ENCODE measurements at regions not wholly inside any gene's neighbourhood (a gene's known extent, or its start where the extent isn't known, plus 50 kb on each side); places are given as distances from the start of the nearest gene placed in this dataset.

GRCh38 chr6:139679516-139680179, 305.2 kb upstream of the CITED2 start:
- Histone ChIP-seq H3K9me3 (no peaks in the 10 kb centered on the region), H3K27me3 (no peaks in the 10 kb centered on the region), H3K4me1 (no peaks in the 10 kb centered on the region), H3K4me3 (no peak overlapping the region), H3K27ac (no peak overlapping the region), H3K36me3 (no peaks in the 10 kb centered on the region)
- no peak for TF ChIP-seq CTCF (IDR thresholded peaks at IDR 0.05)
- DNase-seq (ENCODE audit: low spot score): no peak

- Histone ChIP-seq H3K27ac (no peak overlapping the region), H3K4me1 (no peaks in the 10 kb centered on the region), H3K27me3 (no peaks in the 10 kb centered on the region), H3K9me3 (no peaks in the 10 kb centered on the region), H3K36me3 (no peaks in the 10 kb centered on the region), H3K4me3 (no peak overlapping the region)
- no peak for DNase-seq (ENCODE audit: low spot score)
- TF ChIP-seq CTCF (IDR thresholded peaks at IDR 0.05): no peak
These were observed 302.3 kb upstream of the CITED2 start for GRCh38 chr6:139676718-139677117.

GRCh38 chr6:139666284-139666683, 291.8 kb upstream of the CITED2 start:
- Histone ChIP-seq H3K4me3 (no peak overlapping the region), H3K27ac (no peak overlapping the region), H3K9me3 (peaks cover 0 to 20% of the 10 kb centered on the region in 2 donors), H3K4me1 (no peaks in the 10 kb centered on the region), H3K36me3 (no peaks in the 10 kb centered on the region), H3K27me3 (no peaks in the 10 kb centered on the region)
- no peak for DNase-seq (ENCODE audit: low spot score)
- TF ChIP-seq CTCF (IDR thresholded peaks at IDR 0.05): no peak

- Histone ChIP-seq H3K4me1 (no peaks in the 10 kb centered on the region), H3K27me3 (no peaks in the 10 kb centered on the region), H3K4me3 (no peak overlapping the region), H3K9me3 (peaks cover 0 to 20% of the 10 kb centered on the region in 2 donors), H3K36me3 (no peaks in the 10 kb centered on the region), H3K27ac (no peak overlapping the region)
- DNase-seq (ENCODE audit: low spot score): no peak
- no peak for TF ChIP-seq CTCF (IDR thresholded peaks at IDR 0.05)
These were observed 289.5 kb upstream of the CITED2 start for GRCh38 chr6:139663996-139664395.

- no peak for DNase-seq (ENCODE audit: low spot score)
- H3K4me1 ChIP-seq: no peaks in the 10 kb centered on the region
- H3K4me3 ChIP-seq: no peak overlapping the region
- TF ChIP-seq CTCF (IDR thresholded peaks at IDR 0.05): no peak
- no peaks in the 10 kb centered on the region for H3K36me3 ChIP-seq
- no peaks in the 10 kb centered on the region for H3K27me3 ChIP-seq
- no peak overlapping the region for H3K27ac ChIP-seq
- peaks cover 0 to 9% of the 10 kb centered on the region in 2 donors for H3K9me3 ChIP-seq
These were observed 285.3 kb upstream of the CITED2 start for GRCh38 chr6:139659711-139660110.

- Histone ChIP-seq H3K36me3 (no peaks in the 10 kb centered on the region), H3K9me3 (peaks cover 0 to 8% of the 10 kb centered on the region in 2 donors), H3K27me3 (no peaks in the 10 kb centered on the region), H3K4me3 (no peak overlapping the region), H3K4me1 (no peaks in the 10 kb centered on the region), H3K27ac (no peak overlapping the region)
- no peak for DNase-seq (ENCODE audit: low spot score)
- no peak for TF ChIP-seq CTCF (IDR thresholded peaks at IDR 0.05)
These were observed 284.7 kb upstream of the CITED2 start for GRCh38 chr6:139659196-139659595.

Measured in right atrium auricular region (tissue), 2 donors.